ENCODE measurements at regions not wholly inside any gene's neighbourhood (a gene's known extent, or its start where the extent isn't known, plus 50 kb on each side); places are given as distances from the start of the nearest gene placed in this dataset.
"Not testable (repeated sequence)": the region's sequence is repeated elsewhere in the genome, so short reads cannot be mapped to it uniquely, and the experiment has no call there.

DNA sequence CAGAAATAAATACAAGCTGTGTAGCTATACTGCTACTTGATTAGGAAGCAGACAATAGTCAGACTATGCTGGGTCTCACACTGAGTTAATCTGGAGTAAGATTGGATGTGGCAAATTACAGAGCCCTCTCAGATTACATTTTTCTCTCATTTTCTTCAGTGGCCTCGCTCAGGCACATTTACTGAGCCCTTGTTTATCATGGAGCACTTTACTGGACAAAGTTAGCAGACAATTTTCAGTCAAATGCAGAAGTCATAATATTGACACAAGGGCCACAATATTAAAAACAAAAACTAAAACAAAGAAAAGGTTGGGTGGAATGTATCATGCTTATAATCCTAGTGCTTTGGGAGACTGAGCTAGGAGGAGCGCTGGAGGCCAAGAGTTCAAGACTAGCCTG, 95.0 kb upstream of the MAP3K7 start:
- DNase-seq (ENCODE audit: low spot score): no peak

DNA sequence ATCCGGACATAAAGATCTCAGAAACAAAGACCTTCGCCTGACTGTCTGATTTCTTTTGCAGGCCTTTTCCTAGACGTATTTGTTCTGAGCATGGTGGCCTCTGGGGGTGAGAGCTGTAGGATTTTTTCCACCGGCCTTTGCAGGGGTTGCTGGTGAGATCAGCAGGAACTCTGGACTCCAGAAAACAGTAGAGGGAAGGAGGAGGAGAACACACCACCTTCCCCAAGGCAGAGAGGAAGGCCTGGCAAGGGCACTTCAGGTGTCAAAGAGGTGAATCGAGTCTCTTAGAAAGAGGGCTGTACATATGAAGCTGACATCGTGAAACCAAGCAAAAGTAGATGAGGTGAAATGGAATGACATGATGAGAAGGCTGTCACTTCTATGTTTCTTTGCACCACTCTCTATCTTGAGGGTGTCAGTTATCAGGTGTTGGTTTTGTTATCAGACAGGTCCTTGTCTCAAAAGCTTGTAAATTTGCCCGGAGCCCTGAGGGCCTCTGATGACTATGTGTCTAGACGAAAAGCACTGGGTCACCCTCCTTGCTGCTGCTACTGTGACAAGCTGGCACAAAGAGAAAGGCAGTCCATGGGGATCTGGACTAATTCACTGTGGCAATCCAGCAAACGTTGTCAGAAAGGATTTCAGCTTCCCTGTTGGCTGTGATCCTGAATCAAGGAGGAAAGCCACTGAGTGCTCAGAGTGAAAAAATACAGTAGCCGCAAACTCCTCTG, 91.3 kb upstream of the MAP3K7 start:
- no peak for DNase-seq (ENCODE audit: low spot score)

DNA sequence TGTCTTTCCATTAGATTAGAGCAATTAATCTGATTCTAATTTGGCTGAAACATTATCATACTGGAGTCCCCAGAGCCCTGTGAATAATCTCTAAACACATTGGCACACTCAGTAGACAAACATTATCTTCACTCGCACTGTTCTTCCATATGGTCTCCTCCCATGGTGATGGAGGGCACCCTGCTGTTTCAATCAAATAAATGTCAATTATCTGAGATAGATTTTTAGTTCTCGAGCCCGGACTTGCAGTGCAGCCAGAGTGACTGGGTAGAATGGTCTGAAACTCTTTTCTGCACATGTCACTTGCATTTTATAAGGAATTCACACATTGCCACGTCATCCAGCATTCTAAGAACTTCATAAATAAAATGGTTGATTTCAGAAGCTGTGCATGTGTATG, 90.6 kb upstream of the MAP3K7 start:
- DNase-seq (ENCODE audit: low spot score): no peak

DNA sequence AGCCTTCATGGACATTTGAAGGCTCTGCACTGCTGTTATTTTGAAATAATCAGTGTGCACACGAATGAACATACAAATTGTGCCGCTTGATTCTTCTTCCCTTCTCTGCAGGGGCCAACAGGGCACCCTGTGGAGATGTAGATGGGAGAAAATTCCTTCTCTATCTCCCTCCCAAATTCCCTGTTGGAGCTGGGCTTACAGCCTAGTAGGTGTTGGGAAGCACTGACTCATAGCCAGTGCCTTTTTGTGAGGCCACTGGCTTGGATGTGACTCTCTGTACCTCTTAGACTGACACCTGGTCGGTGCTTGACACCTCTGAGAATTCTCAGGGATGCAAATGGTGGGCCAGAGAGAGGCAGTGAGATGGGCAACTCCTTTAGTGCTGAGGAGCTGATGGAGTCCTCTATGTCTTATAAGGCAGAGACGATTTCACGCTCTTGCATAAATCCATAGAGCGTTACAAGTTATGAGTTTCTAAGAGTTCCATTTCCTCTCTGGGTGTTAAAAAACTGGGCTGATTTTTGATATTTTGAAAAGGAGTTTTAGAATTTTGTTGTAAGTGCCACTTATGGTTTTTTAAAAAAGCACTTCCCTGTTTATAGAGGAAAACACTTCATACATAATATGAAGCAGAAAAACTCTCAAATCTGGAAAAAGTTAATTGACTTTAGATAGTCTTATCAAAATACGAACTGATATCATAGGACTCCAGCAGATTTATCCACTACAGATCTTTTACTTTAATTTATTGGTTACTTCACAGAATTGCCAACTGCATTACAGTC, 89.8 kb upstream of the MAP3K7 start:
- DNase-seq (ENCODE audit: low spot score): no peak

DNA sequence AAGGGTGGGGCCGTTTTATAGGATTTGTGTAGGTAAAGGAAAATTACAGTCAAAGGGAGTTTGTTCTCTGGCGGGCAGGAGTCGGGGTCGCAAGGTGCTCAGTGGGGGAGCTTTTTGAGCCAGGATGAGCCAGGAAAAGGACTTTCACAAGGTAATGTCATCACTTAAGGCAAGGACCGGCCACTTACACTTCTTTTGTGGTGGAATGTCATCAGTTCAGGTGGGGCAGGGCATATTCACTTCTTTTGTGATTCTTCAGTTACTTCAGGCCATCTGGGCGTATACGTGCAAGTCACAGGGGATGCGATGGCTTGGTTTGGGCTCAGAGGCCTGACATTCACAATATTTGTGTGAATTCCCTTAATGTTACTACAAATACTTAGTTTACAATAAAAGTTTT, 88.2 kb upstream of the MAP3K7 start:
- not testable (repeated sequence) for DNase-seq (ENCODE audit: low spot score)

DNA sequence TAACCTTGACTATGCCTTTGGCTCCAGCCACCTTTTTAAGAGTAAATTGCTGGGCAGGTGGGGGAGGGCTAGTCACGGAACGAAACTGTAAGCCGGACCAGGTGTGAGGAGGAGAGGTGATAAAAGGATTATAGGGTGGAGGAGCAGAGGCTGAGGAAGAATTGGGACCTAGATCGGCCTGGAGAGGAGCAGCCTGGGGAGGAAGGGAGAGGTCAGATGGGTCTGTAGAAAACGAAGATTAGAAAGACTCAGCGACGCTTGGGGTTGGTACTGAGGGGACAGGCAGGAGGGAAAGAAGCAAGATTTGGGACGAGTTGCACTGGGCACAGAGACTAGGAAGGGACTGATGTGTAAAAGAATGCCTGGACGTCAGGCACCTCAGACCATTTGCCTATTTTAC, 87.2 kb upstream of the MAP3K7 start:
- not testable (repeated sequence) for DNase-seq (ENCODE audit: low spot score)

DNA sequence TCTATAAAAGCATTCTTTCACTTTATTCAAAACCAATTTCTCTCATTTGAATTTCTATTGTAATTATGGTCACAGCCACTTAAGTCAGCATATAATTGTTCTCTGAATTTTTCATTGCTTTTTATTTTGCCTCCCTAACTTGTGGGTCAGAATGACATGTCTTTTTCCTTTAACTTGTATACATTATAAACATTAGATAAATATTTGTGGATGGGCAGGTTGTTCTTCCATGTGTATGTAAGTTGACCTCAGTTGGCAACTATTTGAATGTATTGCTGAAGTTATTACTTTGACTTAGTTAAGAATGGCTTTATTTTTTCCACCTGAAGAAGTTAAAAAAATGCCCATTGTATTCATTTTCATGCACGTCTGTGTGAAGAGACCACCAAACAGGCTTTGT, 83.0 kb upstream of the MAP3K7 start:
- DNase-seq (ENCODE audit: low spot score): no peak

DNA sequence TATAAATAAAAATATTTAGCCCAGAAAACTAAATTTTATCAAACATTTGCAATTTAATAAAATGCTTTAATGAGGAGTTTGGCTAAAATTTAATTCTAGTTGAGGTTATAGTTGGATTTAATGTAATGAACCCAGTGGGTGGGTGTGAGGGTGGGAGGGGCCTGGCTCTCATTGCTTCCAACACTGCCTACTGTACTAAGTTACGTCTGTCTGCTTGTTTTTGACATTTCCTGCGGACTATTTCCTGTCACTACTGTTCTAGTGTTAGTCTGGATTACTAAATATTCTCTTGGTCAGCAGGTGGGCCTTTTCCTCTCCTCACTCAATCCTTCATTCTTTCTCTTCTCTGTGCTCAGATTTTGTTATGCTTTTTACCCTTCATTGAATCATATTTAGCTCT, 82.5 kb upstream of the MAP3K7 start:
- no peak for DNase-seq (ENCODE audit: low spot score)

DNA sequence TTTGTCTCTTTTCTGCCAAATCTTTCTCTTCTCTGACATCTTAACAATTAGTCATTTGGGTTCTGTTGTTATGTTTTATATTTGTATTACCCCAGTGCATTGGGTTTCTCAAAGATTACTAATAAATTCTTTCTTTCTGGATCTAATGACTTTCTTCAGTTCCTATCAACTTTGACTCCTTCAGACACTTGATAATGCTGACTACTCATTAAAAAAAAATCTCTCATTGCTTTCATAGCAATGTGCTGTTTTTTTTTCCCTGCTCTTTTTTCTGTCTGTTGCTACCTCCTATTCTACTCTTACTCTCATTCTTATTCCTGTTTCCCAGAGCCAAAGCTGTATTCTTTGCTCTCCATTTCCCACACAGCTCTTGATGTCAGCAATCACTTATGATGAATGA, 81.3 kb upstream of the MAP3K7 start:
- no peak for DNase-seq (ENCODE audit: low spot score)

DNA sequence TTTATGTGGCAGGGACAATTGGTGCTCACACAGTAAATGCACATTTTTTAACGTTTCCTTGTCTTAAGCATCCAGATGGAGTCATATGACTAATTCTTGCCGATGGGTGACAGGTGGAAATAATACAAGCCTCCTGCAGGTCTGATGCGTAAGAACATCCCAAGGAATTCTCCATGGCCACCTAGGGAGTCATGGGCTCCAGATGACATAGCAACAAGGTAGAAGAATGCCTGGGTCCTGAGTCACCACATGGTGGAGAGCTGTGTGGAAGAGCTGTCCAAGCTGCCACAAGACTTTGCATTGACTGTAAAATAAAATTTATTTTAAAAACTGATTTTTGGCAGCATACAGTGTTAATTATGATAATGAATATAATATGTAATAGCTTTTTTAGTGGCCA, 77.0 kb upstream of the MAP3K7 start:
- no peak for DNase-seq (ENCODE audit: low spot score)

DNA sequence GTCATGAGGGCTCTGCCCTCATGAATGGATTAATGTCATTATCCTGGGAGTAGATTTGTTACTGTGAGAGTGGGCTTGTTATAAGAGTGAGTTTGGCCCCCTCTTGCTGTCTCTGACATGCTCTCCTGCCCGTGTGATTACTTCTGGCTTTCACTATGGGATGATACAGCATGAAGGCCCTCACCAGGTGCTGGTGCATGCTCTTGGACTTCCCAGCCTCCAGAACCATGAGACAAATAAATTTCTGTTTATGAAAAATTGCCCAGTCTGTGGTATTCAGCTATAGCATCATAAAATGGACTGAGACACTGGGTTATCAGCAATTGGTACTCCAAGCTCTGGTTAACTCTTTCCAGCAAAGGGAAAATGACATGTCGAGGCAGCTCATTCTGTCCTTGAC, 76.2 kb upstream of the MAP3K7 start:
- no peak for DNase-seq (ENCODE audit: low spot score)

DNA sequence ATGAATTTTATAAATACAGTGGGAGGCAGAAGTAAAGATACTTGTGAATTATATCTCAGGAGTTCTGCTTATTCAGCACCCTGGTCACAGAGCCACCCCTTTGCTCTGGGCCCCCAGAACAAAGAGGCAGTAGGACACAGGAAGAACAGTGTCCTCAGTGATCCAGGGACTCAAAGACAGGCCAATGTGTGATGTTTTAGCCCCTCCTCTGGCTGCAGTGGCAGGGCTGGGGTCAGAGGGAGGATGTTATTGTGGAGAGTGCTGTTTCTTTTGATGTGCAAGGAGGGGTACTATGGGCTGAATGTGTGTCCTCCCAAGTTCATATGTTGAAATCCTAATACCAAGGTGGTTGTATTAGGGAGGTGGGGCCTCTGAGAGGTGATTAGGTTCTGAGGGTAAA, 74.1 kb upstream of the MAP3K7 start:
- DNase-seq (ENCODE audit: low spot score): no peak

DNA sequence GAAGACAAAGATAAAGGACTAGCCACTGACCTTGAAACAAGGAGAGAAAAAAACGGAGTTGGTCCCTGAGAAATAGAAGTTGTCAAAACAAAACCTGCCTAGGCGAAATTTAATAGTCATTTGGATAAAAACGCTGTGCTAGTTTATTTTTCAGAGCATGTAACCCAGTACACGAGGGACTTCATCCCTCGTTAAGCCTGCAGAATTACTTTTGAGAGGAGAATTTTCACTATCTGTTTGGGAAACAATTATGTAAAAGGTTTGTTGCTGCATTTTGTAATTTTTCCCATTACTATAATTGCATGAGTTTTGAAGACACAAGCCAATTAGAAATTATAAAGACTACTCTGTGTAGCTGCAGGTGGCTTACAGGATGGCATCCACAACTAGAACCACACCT, 71.6 kb upstream of the MAP3K7 start:
- DNase-seq (ENCODE audit: low spot score): no peak

DNA sequence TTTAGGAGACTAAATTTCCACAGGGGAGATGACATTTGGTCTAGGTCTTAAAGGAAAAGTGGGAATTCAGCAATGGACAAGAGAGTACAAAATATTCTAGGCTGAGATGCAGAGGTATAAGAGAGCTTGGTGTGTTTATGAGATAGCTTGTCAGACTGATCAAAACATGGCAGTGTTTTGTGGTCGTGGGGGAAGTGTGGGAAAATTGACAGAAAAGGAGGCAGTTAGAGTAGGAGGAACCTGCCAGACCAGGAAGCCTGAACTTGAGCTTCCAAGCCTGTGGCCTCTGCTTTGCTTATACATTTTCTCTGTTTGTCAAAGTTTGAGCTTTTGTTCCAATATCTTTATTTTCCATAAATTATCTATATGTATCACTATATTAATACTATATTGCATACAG, 69.5 kb upstream of the MAP3K7 start:
- no peak for DNase-seq (ENCODE audit: low spot score)

DNA sequence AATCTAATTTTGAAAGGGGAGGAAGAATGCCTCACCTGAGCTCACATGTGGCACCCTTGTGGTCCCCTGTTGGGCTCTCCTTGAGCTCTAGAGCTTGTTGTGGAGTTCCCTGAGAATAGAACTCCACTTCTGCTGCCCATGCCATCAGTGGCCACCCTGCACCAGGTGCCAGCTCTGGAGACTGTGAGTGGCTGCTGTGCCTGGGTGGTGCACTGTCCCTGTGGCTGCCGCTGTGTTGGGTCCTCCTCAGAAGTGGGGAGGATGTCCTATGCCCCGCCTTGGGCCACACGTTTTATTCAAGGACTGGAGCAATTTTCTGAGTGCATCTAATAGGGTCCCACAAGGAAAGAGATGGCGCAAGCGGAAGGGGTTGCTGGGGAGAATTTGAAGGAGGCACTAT, 67.9 kb upstream of the MAP3K7 start:
- no peak for DNase-seq (ENCODE audit: low spot score)

DNA sequence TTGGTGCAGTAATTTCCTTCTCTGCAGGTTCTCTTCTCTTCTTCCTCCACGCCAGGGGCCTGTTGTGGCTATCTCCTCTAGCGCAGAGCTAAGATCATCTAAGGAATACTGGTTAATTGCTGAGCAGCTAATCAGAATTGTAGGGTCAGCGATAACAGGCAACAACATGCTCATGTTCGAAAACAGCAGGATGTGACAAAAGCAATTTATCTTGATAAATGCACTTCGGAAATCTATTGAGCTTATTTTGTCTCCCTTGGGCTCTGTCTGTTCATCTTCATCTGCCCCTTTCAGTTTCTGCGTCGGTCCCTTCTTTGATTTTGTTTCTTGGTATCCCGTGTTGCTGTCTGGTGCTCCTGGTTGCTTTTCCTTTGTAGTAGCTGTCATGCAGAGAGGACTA, 67.3 kb upstream of the MAP3K7 start:
- no peak for DNase-seq (ENCODE audit: low spot score)

DNA sequence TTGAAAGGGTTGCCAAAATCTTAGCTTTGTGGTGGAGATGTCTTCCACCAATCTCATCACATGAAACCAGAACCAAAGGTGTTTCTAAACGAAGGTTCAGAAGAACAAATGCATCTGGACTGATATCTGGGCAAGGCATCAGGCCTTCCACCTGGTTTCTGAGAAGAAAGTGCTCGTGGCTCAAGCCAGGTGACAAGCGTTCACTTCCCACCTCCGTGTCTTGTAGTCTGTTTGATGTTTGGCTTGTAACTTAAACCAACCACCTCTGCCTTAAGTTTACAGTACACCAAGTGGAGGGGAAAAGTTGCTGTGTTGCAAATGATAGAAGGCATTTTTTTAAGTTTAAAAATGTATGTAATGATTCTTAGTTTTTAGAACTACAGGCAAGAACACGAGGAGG, 66.9 kb upstream of the MAP3K7 start:
- no peak for DNase-seq (ENCODE audit: low spot score)

DNA sequence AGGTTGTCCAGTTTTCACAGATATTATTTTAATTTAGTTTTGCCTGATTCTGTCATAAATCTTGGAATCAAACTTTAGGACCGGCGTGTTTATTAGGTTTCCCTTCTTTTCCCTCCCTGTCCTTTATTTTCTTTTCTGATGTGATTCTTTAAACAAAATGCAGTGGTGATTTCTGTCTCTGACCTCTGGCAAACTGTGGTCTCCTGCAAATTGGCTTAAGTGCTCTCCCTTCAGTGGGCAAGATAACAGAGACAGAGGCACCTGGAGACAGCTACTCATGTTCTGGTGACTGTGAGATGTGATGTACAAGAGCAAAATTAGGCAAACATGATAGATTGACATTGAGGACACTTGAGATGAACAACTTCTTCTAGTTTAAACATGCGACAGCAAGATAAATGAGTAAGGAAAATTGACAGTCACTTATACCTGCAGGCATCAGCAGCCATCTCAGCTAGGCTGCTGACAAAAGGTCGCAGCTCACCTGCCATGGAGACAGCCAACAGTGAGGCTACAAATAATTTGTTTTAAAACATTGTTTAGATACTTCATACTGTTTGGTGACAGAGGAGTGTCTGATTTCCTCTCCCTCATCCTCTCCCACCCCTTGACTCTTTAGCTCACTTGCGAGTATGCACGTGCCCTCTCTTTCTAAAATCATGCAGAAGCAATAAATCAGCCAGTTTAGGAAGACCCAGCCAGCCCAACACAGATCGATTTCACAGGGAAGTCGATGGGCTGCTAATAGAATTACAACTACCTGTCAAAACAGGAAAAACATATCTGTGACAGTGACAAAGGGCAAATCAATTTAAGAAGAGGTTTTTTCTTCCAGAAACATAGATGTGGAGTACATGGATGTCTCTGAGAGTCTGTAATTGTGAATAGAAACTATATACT, 63.4 kb upstream of the MAP3K7 start:
- no peak for DNase-seq (ENCODE audit: low spot score)

DNA sequence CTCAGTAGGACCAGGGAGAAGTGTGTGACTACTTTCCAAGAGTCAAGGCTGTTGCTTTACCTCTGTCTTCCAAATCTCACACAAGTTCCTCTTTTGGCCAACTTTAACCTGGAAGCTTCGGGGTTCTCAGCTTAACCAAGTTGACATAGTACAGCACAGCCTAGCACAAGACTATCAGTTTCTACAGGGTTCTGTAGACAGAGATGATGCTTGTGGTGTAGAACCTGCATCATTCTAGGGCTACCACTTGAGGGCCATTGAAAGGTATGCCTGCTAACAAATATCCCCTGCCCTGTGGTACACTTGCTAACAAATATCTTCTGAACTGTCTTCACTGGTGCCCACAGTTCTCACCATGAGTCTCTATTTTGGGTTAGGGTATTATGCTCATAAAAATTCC, 62.0 kb upstream of the MAP3K7 start:
- DNase-seq (ENCODE audit: low spot score): no peak

DNA sequence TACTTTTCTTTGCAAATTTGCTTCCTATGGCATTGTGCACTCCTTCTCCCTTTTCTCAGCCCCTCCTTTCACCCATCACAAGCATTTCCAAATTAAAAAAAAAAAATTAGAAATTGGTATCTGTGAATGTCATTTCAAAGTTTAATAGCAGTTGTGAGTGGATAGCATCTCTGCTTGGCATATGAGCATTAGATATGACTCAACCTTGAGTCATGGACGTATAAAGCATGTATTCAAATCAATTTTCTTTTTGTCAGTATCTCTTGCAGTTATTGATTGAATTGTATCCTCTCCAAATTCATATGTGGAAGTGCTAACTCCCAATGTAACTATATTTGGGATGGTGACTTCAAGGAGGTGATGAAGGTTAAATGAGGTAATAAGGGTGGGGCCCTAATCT, 60.1 kb upstream of the MAP3K7 start:
- DNase-seq (ENCODE audit: low spot score): no peak

DNA sequence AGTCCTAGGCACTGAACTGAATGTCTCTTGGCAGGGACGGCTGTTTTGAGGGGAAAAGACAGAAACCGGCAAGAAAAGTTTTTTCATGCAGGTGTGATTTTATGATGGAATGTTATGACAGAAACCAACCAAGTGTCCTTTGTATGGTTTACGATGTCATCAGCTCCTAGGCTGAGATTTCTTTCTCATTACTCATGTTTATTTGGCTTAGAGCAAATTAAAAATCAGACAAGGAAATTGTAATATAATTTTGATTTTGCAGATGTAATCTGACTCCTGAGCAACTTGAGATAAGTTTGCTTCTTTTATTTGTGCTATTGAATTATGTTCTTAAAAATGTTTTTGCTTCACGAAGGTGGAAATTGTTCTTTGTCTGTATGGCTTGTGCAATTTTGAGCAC, 58.8 kb upstream of the MAP3K7 start:
- no peak for DNase-seq (ENCODE audit: low spot score)

DNA sequence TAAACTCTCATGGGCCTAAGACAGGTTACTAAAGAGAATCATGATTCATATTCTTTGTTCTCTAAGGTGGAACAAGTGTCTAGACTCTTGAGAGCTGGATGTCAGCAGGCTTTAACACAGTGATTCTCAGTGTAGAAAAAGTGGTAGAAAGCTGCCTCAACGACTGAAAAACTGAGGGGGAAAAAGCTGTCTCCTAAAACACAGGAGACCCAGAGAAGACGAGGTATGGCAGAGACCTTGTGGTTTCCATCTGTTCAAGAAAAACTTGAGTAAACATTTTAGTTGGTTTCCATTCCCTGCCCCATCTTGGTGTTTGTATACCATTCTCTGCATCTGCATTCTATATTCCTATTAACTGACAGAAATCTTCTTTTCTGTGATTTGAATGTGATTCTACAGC, 57.6 kb upstream of the MAP3K7 start:
- no peak for DNase-seq (ENCODE audit: low spot score)

DNA sequence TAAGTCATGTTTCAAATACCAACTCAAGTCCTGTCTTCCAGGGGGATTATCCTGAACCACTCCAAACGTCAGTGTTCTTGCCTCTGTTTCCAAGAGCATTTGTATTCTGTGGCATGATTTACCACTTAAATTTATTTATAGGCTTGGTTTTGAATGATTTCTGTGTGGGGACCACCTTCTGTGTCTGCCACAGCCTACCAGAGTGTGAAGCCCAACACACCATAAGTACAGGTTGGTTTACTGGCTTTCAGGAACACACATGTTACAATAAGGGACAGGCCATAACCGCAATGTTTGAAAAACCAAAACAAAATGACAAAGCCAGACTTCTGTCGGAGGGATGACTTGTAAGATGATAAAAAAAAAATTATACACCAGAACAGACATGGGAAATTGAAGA, 56.5 kb upstream of the MAP3K7 start:
- DNase-seq (ENCODE audit: low spot score): no peak
